Ramos (cell line): ENCODE measurements at regions not wholly inside any gene's neighbourhood (a gene's known extent, or its start where the extent isn't known, plus 50 kb on each side); places are given as distances from the start of the nearest gene placed in this dataset.

Experiments
- in situ Hi-C: fragments of 300-500 bp; cut with MboI; formaldehyde crosslinking; loops from one replicate; pipeline ENCODE4 v1.14.3; 2022; ENCODE audit warnings: low sequenced_read_pairs; ENCODE audit not compliant: unreplicated experiment

- in situ Hi-C loops: no loop called here
Observed at GRCh38 chr12:34391771-34392581, 369.7 kb downstream of the ALG10 start.

- in situ Hi-C loops: no loop called here
Observed at GRCh38 chr12:34392741-34393085, 370.4 kb downstream of the ALG10 start.

GRCh38 chr12:34393086-34393820 is 371.0 kb downstream of the ALG10 start:
- in situ Hi-C loops: no loop called here

- in situ Hi-C loops: no loop called here
Observed at GRCh38 chr12:34393821-34394150, 371.5 kb downstream of the ALG10 start.

- in situ Hi-C loops: no loop called here
Observed at GRCh38 chr12:34394211-34395055, 372.1 kb downstream of the ALG10 start.

- in situ Hi-C loops: no loop called here
Observed at GRCh38 chr12:34395056-34396005, 373.0 kb downstream of the ALG10 start.

- in situ Hi-C loops: no loop called here
Observed at GRCh38 chr12:34396006-34396860, 373.9 kb downstream of the ALG10 start.

GRCh38 chr12:34396861-34397590 is 374.7 kb downstream of the ALG10 start:
- in situ Hi-C loops: no loop called here

GRCh38 chr12:34397591-34398365 is 375.5 kb downstream of the ALG10 start:
- in situ Hi-C loops: no loop called here

- in situ Hi-C loops: no loop called here
Observed at GRCh38 chr12:34398366-34398705, 376.0 kb downstream of the ALG10 start.

GRCh38 chr12:34398706-34399630 is 376.7 kb downstream of the ALG10 start:
- in situ Hi-C loops: no loop called here

- in situ Hi-C loops: no loop called here
Observed at GRCh38 chr12:34399631-34400410, 377.5 kb downstream of the ALG10 start.

- in situ Hi-C loops: no loop called here
Observed at GRCh38 chr12:34400411-34400881, 378.1 kb downstream of the ALG10 start.

GRCh38 chr12:34400986-34401658 is 378.8 kb downstream of the ALG10 start:
- in situ Hi-C loops: no loop called here

- in situ Hi-C loops: no loop called here
Observed at GRCh38 chr12:34401659-34402227, 379.4 kb downstream of the ALG10 start.
